Pancreas (tissue), 10 donors: ENCODE measurements at regions not wholly inside any gene's neighbourhood (a gene's known extent, or its start where the extent isn't known, plus 50 kb on each side); places are given as distances from the start of the nearest gene placed in this dataset.
A peak's percentile ranks its signal among the peaks of the same experiment; 100 is the strongest.

Experiments
- ATAC-seq, 4 donors: fragments of 200-7000 bp; cut with Tn5 transposase; one replicate each; pipeline versions ENCODE4 v1.8.0 to v1.9.1; 2020; ENCODE audit warnings: mild to moderate bottlenecking in 4 of 4, moderate library complexity in 4 of 4
- DNase-seq, 6 donors: peaks; one replicate each; pipeline ENCODE4 v3.0.0-alpha.2; 2020
- FAIRE-seq: peaks from 2 replicates; lab custom pipeline; 2012; peaks lifted over from hg19 to GRCh38; lab: Jason Lieb, UNC
- H3K27ac ChIP-seq, 4 donors: fragments of 200-600 bp; sonication (generic); 1 replicate in 3 of 4; 2 replicates in 1 of 4; pipeline versions ENCODE4 v1.5.0 to v1.8.0; 2020
- H3K27me3 ChIP-seq, 4 donors: fragments of 200-600 bp; one replicate each; pipeline ENCODE4 v1.8.0; 2021
- H3K36me3 ChIP-seq, 3 donors: fragments of 200-600 bp; sonication (generic) in 1 of 3; one replicate each; pipeline versions ENCODE4 v1.5.0 to v1.8.0; 2020 to 2021
- H3K4me1 ChIP-seq, 3 donors: fragments of 200-600 bp; one replicate each; pipeline ENCODE4 v1.8.0; 2021
- H3K4me3 ChIP-seq, 4 donors: fragments of 200-600 bp; sonication (generic) in 2 of 4; one replicate each; pipeline versions ENCODE4 v1.5.0 to v1.8.0; 2020 to 2021
- H3K9me3 ChIP-seq, 4 donors: fragments of 200-600 bp; one replicate each; pipeline ENCODE4 v1.8.0; 2021
- CTCF ChIP-seq, 4 donors: fragments of 200-600 bp; sonication (generic) in 3 of 4; IDR thresholded peaks; one replicate each; pipeline versions ENCODE4 v1.5.0 to v1.8.0; 2021; ENCODE audit warnings: antibody characterized with exemption in 4 of 4
- WGBS, 2 donors: extraction: QIAGEN DNeasy Blood & Tissue Kit; methylation state at CpG; one replicate each; pipeline ENCODE4 v1.1.7; 2013; 5-methylcytosine and 5-hydroxymethylcytosine counted together
- intact Hi-C, 3 donors: fragments of 100-400 bp; cut with DNase I; formaldehyde crosslinking; loops; one replicate each; pipeline versions ENCODE4 v1.11.1 to v1.14.2; 2022
- donor health status: healthy with polysubstance abuse.
- donor health status: DM: no; HTN: no; CAD: no; lungs with moderate emphysema.
- donor health status: DM: no; HTN: no; CAD: no.
- donor health status: control.
- donor health status: control.
- donor health status: Bipolar disorder and iron deficiency.
- donor health status: DM: yes; HTN: yes; CAD: no.
- donor health status: DM: no; HTN: no; CAD: no.
- donor health status: DM: no; HTN: no; CAD: no.
- donor health status: DM: yes; HTN: yes; CAD: no.

DNA sequence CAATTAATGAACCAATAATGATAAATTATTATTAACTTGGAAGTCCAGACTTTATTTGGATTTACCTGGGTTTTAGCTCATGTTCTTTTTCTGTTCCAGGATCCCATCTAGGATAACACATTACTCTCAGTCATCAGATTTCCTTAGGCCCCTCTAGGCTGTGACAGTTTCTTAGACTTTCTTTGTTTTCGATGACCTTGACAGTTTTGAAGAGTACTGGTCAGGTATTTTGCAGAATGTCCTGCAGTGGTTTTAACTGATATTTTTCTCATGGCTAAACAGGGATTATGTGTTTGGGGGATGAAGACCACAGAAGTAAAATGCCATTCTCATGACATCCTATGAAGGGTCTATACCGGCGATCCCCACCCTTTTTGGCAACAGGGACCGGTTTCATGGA is 144.0 kb downstream of the NAV1 start:
- TF ChIP-seq CTCF (IDR thresholded peaks at IDR 0.05) = no peak
- ATAC-seq (no peak), FAIRE-seq (no peak), DNase-seq (no peak)
- Histone ChIP-seq H3K4me1 (peaks cover 0 to 5% (median 5%) of the 10 kb centered on the region in 3 donors), H3K27ac (no peak overlapping the region), H3K9me3 (no peaks in the 10 kb centered on the region), H3K4me3 (no peak overlapping the region), H3K36me3 (no peaks in the 10 kb centered on the region), H3K27me3 (no peaks in the 10 kb centered on the region)
- intact Hi-C loops = no loop called here
- 79 to 84% methylated on average over 4 of the region's 4 CpGs for WGBS, 2 donors

DNA sequence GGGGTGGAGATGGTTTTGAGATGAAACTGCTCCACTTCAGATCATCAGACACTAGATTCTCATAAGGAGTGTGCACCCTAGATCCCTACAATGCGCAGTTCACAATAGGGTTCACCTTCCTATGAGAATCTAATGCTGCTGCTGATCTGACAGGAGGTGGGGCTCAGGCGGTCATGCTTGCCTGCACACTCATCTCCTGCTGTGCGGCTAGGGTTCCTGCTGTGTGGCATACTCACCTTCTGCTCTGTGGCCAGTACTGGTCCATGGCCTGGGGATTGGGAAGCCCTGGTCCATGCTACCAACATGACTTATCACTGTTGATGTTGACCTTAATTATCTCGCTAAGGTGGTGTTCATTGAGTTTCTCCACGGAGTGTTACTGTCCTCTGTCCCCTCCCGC is 144.5 kb downstream of the NAV1 start:
- H3K4me3 ChIP-seq = no peak overlapping the region
- ATAC-seq (no peak), DNase-seq (no peak), FAIRE-seq (no peak)
- intact Hi-C loops = no loop called here
- no peaks in the 10 kb centered on the region for H3K27me3 ChIP-seq
- no peaks in the 10 kb centered on the region for H3K9me3 ChIP-seq
- TF ChIP-seq CTCF (IDR thresholded peaks at IDR 0.05) = no peak
- H3K36me3 ChIP-seq = no peaks in the 10 kb centered on the region
- peaks cover 0 to 5% (median 5%) of the 10 kb centered on the region in 3 donors for H3K4me1 ChIP-seq
- whole genome bisulfite sequencing, 2 donors = 85 to 90% methylated on average over 6 of the region's 6 CpGs
- no peak overlapping the region for H3K27ac ChIP-seq

DNA sequence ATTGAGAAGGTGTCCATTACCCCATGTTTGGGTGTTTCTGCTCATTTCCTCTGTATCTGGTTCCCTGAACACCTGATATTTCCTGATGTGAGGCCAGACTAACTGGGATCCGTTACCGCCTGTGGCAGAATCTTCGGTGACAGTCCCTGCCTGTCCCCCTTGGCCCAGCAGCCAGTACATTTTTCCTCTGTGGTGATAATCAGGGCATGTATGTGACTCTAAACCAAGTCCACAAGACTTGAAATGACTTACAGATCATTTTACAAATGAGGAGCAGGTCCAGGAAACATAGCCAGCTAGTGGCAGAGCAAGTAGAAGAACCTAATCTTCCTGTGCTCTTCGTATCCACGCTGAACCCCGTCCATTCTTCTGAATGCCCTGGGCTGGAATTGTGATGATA is 143.5 kb upstream of the IPO9 start:
- Histone ChIP-seq H3K27ac (no peak overlapping the region), H3K4me1 (peaks cover 0 to 5% (median 5%) of the 10 kb centered on the region in 3 donors), H3K36me3 (no peaks in the 10 kb centered on the region), H3K4me3 (no peak overlapping the region), H3K9me3 (no peaks in the 10 kb centered on the region), H3K27me3 (no peaks in the 10 kb centered on the region)
- FAIRE-seq (no peak), ATAC-seq (no peak), DNase-seq (no peak)
- no peak for TF ChIP-seq CTCF (IDR thresholded peaks at IDR 0.05)
- intact Hi-C loops = no loop called here
- WGBS, 2 donors = 75 to 79% methylated on average over 6 of the region's 6 CpGs

GRCh38 chr1:201686714-201687455 is 142.1 kb upstream of the IPO9 start:
- Histone ChIP-seq H3K36me3 (no peaks in the 10 kb centered on the region), H3K4me3 (no peak overlapping the region), H3K4me1 (peaks cover 0 to 5% (median 5%) of the 10 kb centered on the region in 3 donors), H3K27ac (peak overlapping the region in 1 of 4 donors; percentile 6), H3K9me3 (no peaks in the 10 kb centered on the region), H3K27me3 (no peaks in the 10 kb centered on the region)
- intact Hi-C loops = no loop called here
- FAIRE-seq (no peak), DNase-seq (peak in 2 of 6 donors; percentile 27 to 44), ATAC-seq (peak; percentile 75 to 96 (median 94))
- TF ChIP-seq CTCF (IDR thresholded peaks at IDR 0.05) = no peak
- WGBS, 2 donors = 36 to 40% methylated on average over 5 of the region's 5 CpGs

- WGBS, 2 donors = 84 to 85% methylated on average over 9 of the region's 9 CpGs
- DNase-seq (no peak), FAIRE-seq (no peak), ATAC-seq (no peak)
- Histone ChIP-seq H3K36me3 (no peaks in the 10 kb centered on the region), H3K27ac (no peak overlapping the region), H3K4me1 (peaks cover 0 to 5% (median 5%) of the 10 kb centered on the region in 3 donors), H3K27me3 (no peaks in the 10 kb centered on the region), H3K9me3 (no peaks in the 10 kb centered on the region), H3K4me3 (no peak overlapping the region)
- intact Hi-C loops = no loop called here
- TF ChIP-seq CTCF (IDR thresholded peaks at IDR 0.05) = no peak
These were observed 140.4 kb upstream of the IPO9 start for GRCh38 chr1:201688514-201688913.
